HG03520 (cell line): ENCODE measurements at regions not wholly inside any gene's neighbourhood (a gene's known extent, or its start where the extent isn't known, plus 50 kb on each side); places are given as distances from the start of the nearest gene placed in this dataset.
"Not testable (repeated sequence)": the region's sequence is repeated elsewhere in the genome, so short reads cannot be mapped to it uniquely, and the experiment has no call there.

Source experiments
- ATAC-seq: cut with Tn5 transposase; IDR thresholded peaks from one replicate; pipeline ENCODE4 v1.9.1; 2021; ENCODE audit warnings: mild to moderate bottlenecking, moderate library complexity; ENCODE audit not compliant: unreplicated experiment

DNA sequence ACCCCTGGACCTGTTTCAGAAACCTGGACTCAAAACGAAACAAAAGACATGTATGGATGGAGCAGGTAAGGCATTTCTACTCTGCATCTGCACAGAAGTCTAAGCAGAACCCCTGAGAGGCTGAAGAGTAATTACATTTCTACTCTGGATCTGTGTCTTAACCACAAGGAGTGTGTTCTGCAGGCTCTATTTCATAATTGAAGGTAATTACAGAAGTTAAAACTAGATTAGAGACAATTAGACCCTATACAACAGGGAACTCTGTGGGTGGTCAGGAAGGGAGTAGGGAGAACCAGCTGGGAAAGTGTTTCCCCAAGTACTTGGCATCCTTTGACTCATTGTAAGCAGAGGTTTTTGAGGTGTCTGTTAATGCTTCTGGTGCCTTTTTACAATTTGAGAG, 69.8 kb downstream of the IGSF1 start:
- no peak for ATAC-seq

DNA sequence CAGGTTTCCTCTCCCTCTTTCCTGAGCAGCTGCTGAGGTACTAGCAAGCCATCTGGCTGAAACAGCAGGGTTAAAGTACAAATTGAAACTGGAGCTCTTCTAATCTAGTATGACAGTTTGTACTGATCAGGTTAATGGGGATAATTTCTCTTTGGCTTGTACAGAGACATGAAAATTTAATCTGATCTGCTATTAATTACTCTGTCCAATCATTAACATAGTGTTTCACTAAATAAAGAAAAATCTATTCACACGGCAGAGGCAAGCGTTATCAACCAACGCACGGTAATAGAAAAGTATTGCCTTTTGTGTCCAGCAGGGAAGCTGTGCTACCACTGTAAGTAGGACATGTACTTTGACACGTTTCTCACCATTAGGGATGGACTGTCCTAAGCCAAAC, 71.1 kb downstream of the IGSF1 start:
- ATAC-seq: no peak

DNA sequence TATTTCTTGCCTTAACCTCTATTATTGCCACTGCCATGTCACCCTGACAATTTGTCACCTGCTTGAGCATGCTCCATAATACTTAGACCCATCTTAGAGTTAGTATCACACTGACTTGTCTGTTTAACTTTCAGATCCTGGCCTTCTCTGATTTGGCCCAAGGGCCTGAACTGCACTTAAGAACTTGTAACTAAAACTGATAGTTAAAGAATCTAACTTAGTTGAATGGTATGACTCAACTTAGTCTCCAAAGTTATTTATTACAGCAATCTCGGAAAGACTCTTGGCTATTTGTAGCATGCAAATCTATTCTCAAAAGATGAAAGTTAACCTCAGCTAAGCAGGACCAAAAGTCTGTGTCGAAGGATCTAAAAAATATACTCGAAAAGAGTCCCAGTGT, 72.3 kb downstream of the IGSF1 start:
- ATAC-seq: peak; percentile 80

GRCh38 chrX:131213400-131213799, 75.7 kb downstream of the IGSF1 start:
- no peak for ATAC-seq

DNA sequence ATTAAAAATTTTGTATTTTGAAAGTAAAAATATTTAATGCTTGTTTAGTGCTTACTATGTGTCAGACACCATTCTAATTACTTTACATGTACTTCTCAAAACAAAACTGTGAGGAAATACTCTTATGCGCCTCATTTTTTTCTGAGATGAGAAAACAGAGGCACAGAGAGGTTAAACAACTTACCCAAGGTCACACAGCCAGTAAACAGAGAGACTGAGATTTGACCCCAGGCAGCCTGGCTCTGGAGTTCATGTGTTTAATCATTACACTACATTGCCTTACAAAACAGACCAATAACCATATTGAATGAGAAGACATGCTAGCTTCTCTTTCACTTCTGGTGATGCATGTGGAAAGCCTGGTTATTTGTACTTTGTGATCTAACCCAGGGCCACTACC, 86.3 kb downstream of the IGSF1 start:
- ATAC-seq: no peak

DNA sequence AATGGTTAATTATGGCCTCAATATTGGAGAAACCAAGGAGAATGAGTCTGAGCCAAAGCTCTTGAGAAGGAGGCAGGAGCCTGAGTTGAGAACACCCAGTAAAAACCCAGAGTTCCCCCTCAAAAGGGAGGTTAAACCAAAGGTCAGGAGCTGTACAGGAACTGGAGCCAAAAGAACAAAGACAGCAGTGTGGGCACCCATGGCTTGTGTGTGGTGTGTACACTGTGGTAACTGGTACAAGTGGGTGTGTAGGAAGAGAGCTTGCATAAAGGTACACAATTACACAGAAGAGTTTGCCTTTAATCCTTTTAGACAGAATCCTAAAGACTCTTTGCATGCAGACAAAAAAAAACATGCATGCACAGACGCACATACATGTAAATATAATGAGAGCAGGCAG, 87.1 kb downstream of the IGSF1 start:
- no peak for ATAC-seq

DNA sequence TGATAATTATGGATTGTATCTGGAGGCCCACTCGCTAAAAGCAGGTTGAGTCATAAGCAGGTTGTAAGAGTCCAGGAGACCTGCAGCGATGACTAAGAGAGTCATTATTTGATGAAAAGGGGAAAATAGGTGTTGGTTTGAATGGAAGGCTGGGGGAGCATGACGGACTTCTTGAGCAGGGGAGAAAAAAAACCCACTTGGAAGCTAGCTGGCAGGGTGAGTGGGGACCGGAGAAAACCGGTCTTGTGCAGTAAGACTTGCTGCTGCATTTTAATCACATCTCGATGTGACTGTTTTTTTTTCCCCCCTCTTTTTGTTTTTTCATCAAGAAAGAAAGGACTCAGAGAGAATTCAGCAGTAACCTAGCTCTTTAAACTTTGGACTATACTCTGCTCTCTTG, 90.0 kb downstream of the IGSF1 start:
- ATAC-seq: no peak

DNA sequence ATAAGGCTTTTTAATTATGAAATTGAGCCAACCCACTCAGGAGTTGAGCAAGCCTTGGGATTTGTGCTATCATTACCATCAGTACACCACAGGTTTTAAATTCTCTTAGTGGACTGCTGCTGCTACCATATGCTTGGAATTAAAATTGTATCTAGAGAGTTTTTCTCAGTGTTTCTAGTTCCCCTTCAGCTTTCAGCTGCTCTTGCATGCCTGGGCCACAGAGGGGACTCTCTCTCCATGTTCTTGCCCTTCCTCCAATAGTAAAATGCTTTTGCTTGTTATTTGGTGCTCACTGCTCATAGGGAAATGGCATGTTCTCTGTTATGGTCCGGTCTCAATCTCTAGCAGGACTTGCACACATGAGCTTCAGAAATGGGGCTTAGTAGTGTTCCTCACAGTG, 101.9 kb downstream of the IGSF1 start:
- ATAC-seq: no peak

GRCh38 chrX:131170148-131170547, 112.0 kb downstream of the ARHGAP36 start:
- ATAC-seq: no peak

DNA sequence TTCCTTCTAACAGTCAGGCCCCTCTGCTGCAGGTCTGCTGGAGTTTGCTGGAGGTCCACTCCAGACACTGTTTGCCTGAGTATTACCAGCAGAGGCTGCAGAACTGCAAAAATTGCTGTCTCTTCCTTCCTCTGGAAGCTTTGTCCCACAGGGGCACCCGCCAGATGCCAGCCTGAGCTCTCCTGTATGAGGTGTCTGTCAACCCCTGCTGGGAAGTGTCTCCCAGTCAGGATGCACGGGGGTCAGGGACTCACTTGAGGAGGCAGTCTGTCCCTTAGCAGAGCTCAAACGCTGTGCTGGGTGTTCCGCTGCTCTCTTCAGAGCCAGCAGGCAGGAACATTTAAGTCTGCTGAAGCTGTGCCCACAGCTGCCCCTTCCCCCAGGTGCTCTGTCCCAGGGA, 105.5 kb downstream of the ARHGAP36 start:
- not testable (repeated sequence) for ATAC-seq

GRCh38 chrX:131157656-131158055, 99.5 kb downstream of the ARHGAP36 start:
- not testable (repeated sequence) for ATAC-seq

DNA sequence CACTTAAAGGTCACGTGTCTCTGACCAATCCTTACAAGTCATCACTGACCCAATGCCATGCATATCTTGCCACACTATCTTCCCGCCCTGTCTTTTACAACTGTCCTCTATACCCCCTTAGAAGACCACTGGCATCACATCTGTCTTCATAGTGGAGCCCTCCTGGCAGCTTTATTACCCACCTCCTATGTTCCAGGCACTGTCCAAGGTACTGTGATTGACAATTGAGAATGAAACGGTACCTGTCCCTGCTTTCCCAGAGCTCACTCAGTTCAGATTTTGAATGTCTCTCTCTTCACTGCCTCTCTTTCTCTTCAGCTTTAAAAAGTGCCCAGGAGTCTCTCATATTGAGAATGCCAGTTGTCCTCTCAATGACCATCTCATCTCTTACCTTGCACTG, 88.6 kb downstream of the ARHGAP36 start:
- ATAC-seq: no peak
